ENCODE measurements at regions not wholly inside any gene's neighbourhood (a gene's known extent, or its start where the extent isn't known, plus 50 kb on each side); places are given as distances from the start of the nearest gene placed in this dataset.

GRCh38 chr3:111244760-111245159 is 173.1 kb downstream of the NECTIN3 start:
- no peak for DNase-seq

DNA sequence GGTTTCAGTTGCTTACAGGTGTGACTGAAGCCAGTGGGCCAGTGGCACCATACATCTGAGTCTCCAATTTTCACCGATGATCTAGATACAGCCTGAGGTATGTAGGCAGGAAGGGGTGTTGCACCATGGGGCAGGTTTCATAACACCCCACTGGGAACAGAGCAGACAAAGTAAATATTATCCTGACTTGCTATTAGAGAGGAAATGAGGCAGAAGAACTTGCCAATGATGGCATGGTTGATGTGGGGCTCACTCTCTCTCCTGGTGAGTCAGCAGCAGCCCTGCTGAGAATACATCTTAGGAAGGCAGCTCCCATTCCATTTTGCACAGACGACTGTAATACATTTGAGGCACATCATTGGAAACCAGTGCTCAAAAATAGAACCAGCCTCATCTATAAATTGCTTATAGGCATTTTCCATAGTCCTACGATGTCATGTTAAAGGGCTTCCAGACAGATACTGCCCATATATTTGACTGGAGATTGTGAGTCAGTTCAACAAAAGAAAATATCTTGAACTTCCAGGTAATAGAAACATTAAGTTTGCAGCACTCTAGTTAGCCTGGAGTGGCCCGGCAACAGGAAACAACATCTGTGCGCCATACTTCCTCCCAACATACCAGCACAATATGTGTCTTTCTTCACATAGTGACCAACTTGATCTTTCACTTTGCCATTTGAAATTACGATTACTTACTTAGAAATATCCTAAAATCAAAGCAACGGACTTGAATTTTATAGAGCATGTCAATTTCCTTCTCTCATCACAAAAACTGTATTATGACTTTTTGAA is 175.5 kb downstream of the NECTIN3 start:
- no peak for DNase-seq

DNA sequence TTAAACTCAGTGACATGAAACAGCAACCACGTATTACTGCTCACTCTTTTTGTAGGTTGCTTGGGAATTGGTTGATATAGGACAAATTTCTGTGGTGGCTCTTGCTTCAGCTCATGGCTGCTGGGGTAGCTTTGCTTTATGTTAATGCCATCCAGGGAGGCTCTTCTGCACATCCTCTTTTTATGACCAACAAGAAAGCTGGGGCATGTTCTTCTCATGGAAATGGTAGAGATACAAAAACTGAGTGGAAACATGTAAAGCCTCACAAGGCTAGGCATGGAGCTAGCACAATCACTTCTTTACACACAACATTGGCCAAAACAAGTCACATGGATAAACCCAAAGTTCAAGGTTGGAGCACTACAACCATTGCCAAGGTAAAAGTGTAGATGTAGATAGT is 176.8 kb downstream of the NECTIN3 start:
- DNase-seq = no peak

DNA sequence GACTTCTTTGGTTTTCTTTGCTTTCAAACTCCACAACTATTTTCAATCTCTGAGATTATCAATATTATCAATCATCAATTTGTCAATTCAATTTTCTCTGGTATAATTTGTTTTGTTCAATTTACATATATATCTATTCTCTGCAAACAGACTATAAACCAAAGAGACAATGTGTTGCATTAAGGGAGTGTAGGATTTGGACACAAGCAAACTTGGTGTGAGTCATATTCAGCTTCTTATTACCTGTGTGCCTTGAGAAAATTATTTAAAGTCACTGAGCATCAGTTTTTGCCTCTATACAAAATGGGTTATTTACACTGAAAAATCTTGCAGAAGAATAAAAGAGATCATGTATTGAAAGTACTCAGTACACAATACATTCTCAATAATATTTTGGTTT is 177.8 kb downstream of the NECTIN3 start:
- no peak for DNase-seq

GRCh38 chr3:111252779-111253178 is 181.2 kb downstream of the NECTIN3 start:
- DNase-seq = no peak

- DNase-seq = no peak
Observed at GRCh38 chr3:111253733-111254132, 182.1 kb downstream of the NECTIN3 start.

DNA sequence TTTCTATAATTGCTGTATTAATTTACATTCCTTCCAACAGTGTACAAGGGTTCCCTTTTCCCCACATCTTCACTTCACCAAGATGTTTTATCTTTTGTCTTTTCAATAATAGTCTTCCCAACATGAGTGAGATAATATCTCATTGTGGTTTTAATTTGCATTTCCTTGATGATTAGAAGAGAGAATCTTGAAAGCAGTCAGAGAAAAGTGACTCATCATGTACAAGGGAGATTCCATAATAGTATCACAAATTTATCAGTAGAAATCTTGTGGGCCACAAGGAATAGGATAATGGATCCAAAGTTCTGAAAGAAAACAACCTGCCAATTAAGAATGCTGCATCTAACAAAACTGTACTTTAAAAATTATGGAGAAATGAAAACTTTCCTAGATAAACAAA is 189.3 kb downstream of the NECTIN3 start:
- DNase-seq = no peak

DNA sequence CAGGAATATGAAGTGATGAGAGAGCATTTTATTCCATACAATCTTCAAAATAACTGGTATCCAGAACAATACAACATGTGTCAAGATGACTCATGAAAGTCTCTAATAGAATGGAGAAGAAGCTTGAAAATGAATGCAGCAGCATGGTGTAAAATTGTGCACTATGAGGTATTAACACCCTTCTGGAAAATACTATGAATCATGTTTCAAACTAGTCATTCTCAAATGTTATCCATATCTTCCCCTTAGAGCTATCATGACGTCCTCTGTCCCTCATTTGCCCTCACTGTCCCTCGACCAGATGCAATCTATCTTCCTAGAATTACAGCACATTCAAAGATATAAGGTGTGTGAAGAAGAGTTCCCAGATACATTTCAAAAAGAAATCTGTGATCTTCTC is 198.2 kb downstream of the NECTIN3 start:
- DNase-seq = no peak

GRCh38 chr3:111277226-111277625 is 205.6 kb downstream of the NECTIN3 start:
- no peak for DNase-seq

DNA sequence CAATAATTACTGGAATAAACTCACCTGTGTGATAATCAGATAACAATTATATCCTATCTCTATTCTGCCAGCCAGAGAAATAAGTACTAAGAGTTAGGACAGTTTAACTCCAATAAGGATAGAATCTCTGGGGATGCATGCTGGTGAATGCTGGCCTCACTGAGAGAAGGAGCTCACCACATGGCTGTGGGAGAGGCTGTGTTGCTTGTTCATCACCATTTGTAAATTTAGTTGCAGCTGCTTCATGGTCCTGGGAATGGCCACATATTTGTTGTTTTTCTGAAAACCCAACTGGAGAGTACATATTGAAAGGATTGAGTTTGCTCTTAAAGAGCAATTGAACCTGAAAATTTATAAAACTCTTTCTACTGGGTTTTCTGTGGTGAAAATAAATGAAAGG is 207.3 kb downstream of the NECTIN3 start:
- DNase-seq = no peak

- no peak for DNase-seq
Observed at GRCh38 chr3:111282024-111282423, 210.4 kb downstream of the NECTIN3 start.

DNA sequence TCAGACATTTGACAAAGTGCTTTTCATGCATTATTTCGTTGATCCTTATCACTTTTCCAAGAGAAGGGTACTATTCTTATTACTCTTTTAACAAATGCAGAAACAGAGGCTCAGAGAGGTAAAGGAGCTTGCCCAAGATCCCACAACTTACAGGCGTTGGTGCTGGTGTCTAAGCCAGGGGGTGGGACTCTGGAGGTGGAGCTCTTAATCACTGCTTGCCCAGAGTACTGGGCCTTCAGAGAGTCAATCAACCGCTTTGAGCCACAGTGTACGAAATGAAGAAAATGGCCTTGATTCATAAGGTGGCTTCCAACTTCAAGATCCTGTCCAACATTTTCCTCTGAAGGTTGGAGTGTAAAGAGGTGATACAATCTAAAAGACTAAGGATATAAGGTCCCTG is 211.5 kb downstream of the NECTIN3 start:
- DNase-seq = no peak

GRCh38 chr3:111284503-111285183 is 213.0 kb downstream of the NECTIN3 start:
- DNase-seq = no peak

DNA sequence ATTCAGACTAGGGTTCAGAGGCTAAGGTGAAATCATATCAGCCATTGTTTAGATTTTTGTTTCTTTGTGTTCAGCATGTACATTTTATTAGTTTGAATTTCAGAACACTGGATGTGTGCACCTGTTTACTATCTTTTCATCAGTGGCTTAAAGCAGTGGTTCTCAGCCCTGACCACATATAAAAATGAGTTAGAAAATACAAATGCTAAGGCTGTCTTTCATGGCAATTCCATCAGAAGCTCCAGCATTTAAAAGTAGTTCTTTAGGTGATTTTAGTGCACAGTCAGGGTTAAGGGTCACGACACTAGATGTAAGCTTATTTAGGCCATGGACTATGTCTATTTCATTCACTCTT is 213.5 kb downstream of the NECTIN3 start:
- no peak for DNase-seq

GRCh38 chr3:111285694-111286093 is 214.1 kb downstream of the NECTIN3 start:
- DNase-seq = no peak

- DNase-seq = no peak
Observed at GRCh38 chr3:111286746-111287145, 215.1 kb downstream of the NECTIN3 start.

DNA sequence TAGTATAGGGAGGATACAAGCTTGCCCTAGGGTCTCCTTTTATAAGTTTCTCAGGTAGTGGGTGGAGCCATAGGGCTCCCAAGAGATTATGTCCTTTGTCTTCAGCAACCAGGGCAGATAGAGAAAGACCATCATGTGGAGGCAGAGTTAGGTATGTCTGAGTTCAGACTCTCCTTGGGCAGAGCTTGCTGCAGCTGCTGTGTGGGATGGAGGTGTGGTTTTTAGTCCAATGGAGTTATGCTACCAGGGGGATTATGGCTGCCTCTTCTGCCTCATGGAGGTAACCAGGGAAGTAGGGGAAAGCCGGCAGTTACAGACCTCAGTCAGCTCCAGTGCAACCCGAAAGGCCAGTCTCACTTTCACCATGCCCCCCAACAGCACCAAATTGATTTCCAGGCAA is 220.5 kb downstream of the NECTIN3 start:
- no peak for DNase-seq

DNA sequence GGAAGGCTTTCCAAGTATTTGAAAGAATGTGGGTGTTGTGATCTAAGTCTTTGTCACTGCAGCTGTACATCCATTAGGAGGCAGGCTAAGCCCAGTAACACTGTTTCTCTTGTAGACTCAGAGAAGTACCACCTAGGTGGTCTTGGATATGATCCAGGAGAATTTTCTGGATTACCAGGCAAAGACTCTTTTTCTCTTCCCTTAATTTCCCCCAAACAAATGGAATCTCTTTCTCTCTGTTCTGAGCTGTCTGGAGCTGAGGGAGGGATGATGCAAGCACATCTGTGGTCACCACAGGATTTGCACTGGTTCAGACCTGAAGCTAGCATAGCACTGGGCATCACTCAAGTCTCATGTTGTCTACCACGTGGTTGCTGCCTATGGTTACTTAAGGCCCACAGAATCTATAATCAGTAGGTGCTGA is 227.6 kb downstream of the NECTIN3 start:
- no peak for DNase-seq

GRCh38 chr3:111301238-111301798 is 229.7 kb downstream of the NECTIN3 start:
- no peak for DNase-seq

GRCh38 chr3:111302063-111302462 is 230.4 kb downstream of the NECTIN3 start:
- no peak for DNase-seq

- no peak for DNase-seq
Observed at GRCh38 chr3:111303760-111304159, 232.1 kb downstream of the NECTIN3 start.

DNA sequence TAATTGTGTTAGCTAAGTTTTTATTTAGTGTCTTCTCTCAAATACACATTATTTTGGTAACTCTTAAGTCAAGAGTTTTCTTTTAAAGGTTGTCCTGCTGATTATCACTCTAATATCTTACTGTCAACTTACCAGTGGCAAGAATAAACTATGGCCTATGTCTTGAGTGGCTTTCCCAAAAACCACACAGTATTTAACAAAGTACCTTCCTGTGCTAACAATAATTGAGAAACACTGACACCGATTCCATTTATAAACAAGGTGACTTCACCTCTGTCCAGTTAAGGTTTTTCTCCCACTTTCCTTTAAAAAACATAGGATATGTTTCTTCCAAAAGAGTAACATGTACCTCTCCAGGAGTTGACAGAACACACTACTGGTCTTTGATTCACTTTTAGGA is 234.3 kb upstream of the CD96 start:
- DNase-seq = no peak

DNA sequence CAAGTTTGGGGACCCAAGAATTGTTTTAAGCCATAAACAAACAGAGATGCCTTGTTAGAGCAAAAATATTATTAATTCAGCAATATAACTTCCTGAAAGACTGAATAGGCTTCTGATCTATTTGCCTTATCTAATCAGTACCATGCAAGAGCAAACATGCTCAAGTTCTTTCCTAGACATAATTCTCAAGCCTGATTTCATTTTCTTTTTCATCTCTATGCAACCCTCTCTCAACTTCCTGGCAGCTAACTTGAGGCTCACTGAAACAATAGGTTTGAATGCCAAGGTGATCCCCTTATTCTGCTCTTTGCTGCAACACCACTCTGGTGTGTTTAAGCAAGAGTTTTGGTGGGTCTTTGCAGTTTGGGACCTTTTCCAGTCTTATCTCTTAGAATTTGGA is 230.9 kb upstream of the CD96 start:
- DNase-seq = no peak

DNA sequence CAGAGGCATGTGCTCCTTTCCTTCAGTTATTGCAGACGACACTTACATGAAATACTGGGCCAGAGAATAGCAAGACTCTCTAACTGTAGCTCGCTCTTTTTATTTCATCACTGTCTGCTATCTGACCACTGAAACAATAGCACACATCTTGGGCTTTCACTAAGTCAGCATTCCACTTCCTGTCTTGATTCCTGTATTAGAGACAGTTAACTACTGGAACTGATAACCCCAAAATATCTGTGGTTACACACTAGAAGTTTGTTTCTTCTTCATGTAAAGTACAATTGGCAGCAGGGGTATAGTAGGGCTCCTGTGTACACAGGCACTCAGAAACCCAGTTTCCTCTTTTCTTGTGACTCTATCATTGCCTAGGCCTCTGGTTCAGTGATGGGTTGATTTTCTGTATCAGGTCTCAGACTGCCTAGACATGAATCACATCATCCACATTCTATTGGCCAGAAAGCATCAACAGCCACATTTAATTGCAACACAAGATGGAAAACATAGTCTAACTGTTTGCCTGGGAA is 230.2 kb upstream of the CD96 start:
- DNase-seq = no peak

Data from stimulated activated CD8-positive, alpha-beta memory T cell treated with anti-CD3 and anti-CD28 coated beads, Interleukin-4, amount 100 ng/mL, for 48 hours (primary cell).